Heart right ventricle (tissue), 16 donors: ENCODE measurements at regions not wholly inside any gene's neighbourhood (a gene's known extent, or its start where the extent isn't known, plus 50 kb on each side); places are given as distances from the start of the nearest gene placed in this dataset.
"Not testable (repeated sequence)": the region's sequence is repeated elsewhere in the genome, so short reads cannot be mapped to it uniquely, and the experiment has no call there.

Experiments
- ATAC-seq, 8 donors: fragments of 200-7000 bp; cut with Tn5 transposase; one replicate each; pipeline ENCODE4 v1.9.1; 2020; ENCODE audit warnings: mild to moderate bottlenecking in 8 of 8, moderate library complexity in 8 of 8, moderate number of reproducible peaks in 1 of 8
- DNase-seq, 2 donors: peaks; one replicate each; pipeline ENCODE4 v3.0.0-alpha.2; 2020
- H3K27ac ChIP-seq, 10 donors: fragments of 200-600 bp; sonication (generic) in 2 of 10; one replicate each; pipeline versions ENCODE4 v1.5.0 to v1.8.0; 2020 to 2022; ENCODE audit warnings: mild to moderate bottlenecking in 3 of 10
- H3K27me3 ChIP-seq, 7 donors: fragments of 200-600 bp; one replicate each; pipeline ENCODE4 v1.8.0; 2021 to 2022; ENCODE audit warnings: mild to moderate bottlenecking in 2 of 7
- H3K36me3 ChIP-seq, 9 donors: fragments of 200-600 bp; sonication (generic) in 1 of 9; one replicate each; pipeline versions ENCODE4 v1.5.0 to v1.8.0; 2020 to 2022; ENCODE audit warnings: mild to moderate bottlenecking in 2 of 9
- H3K4me1 ChIP-seq, 9 donors: fragments of 200-600 bp; sonication (generic) in 1 of 9; one replicate each; pipeline versions ENCODE4 v1.5.0 to v1.8.0; 2020 to 2022; ENCODE audit warnings: mild to moderate bottlenecking in 4 of 9
- H3K4me3 ChIP-seq, 10 donors: fragments of 200-600 bp; sonication (generic) in 2 of 10; one replicate each; pipeline versions ENCODE4 v1.5.0 to v1.8.0; 2020 to 2022; ENCODE audit warnings: mild to moderate bottlenecking in 7 of 10, moderate library complexity in 2 of 10
- H3K9me3 ChIP-seq, 11 donors: fragments of 200-600 bp in 10 of 11; sonication (generic) in 2 of 11; one replicate each; pipeline versions ENCODE4 v1.5.0 to v1.8.0; 2013 to 2022; ENCODE audit warnings: mild to moderate bottlenecking in 2 of 11, control low read depth in 1 of 11, moderate library complexity in 1 of 11
- CTCF ChIP-seq, 9 donors: fragments of 200-600 bp; sonication (generic) in 2 of 9; IDR thresholded peaks; one replicate each; pipeline versions ENCODE4 v1.5.0 to v1.8.0; 2021 to 2022; ENCODE audit warnings: antibody characterized with exemption in 9 of 9, mild to moderate bottlenecking in 5 of 9, moderate library complexity in 1 of 9
- WGBS, 2 donors: extraction: QIAGEN DNeasy Blood & Tissue Kit; methylation state at CpG; one replicate each; pipeline ENCODE4 v1.1.7; 2013; ENCODE audit warnings: inconsistent platforms in 1 of 2; 5-methylcytosine and 5-hydroxymethylcytosine counted together
- intact Hi-C, 10 donors: fragments of 100-400 bp; cut with DNase I; formaldehyde crosslinking; loops; one replicate each; pipeline versions ENCODE4 v1.11.1 to v1.14.2; 2022
- donor health status: Arrhythmogenic right ventricular cardiomyopathy.
- donor health status: ischemic (EF 13 %, LVEDD 7.1; RV severe dilation, severe dysfunction).
- donor health status: healthy with polysubstance abuse.
- donor health status: DM: no; HTN: yes; CAD: no.
- donor health status: DM: no; HTN: no; CAD: no.
- donor health status: ischemic (EF 25% LVEDD 6.9; RV normal size, moderate dysfunction).
- donor health status: ischemic (EF 25% LVEDD 5.7; RV mildly dilated, moderate dysfunction).
- donor health status: healthy.
- donor health status: DM: yes; HTN: yes; CAD: no.
- donor health status: Ischemic cardiomyopathy.
- donor health status: ischemic (EF 35%, LVEDD 5.7; RV mildly dilated, moderate dysfunction).
- donor health status: nonischemic (EF 11% LVEDD 7.7; RV severe dilation, severe dysfunction).
- donor health status: DM: yes; HTN: yes; CAD: no.
- donor health status: PGD.
- donor health status: ischemic (EF 29% LVEDD 5.4; RV normal size, mild dysfunction).
- donor health status: nonischemic (EF 23%, LVEDD 6.1; RV moderate dilation, normal function).

- H3K27me3 ChIP-seq = no peaks in the 10 kb centered on the region
- H3K4me3 ChIP-seq = no peak overlapping the region
- DNase-seq (no peak), ATAC-seq (no peak)
- no peak overlapping the region for H3K27ac ChIP-seq
- H3K36me3 ChIP-seq = no peaks in the 10 kb centered on the region
- 42 to 69% methylated on average over 2 of the region's 2 CpGs for whole genome bisulfite sequencing, 2 donors
- no peaks in the 10 kb centered on the region for H3K9me3 ChIP-seq
- H3K4me1 ChIP-seq = peaks cover 0 to 26% (median 4%) of the 10 kb centered on the region in 9 donors
- TF ChIP-seq CTCF (IDR thresholded peaks at IDR 0.05) = no peak
- intact Hi-C loops = no loop called here
Measured at GRCh38 chr13:44797685-44798084, 191.6 kb downstream of the NUFIP1 start.

- no peak for TF ChIP-seq CTCF (IDR thresholded peaks at IDR 0.05)
- 78 to 91% methylated on average over 5 of the region's 5 CpGs for WGBS, 2 donors
- Histone ChIP-seq H3K9me3 (no peaks in the 10 kb centered on the region), H3K4me3 (no peak overlapping the region), H3K36me3 (no peaks in the 10 kb centered on the region), H3K27me3 (no peaks in the 10 kb centered on the region), H3K4me1 (peaks cover 0 to 17% (median 3%) of the 10 kb centered on the region in 9 donors), H3K27ac (no peak overlapping the region)
- intact Hi-C loops = no loop called here
- DNase-seq (no peak), ATAC-seq (no peak)
Measured at GRCh38 chr13:44796597-44797490, 192.4 kb downstream of the NUFIP1 start.

- H3K9me3 ChIP-seq, H3K4me3 ChIP-seq, ATAC-seq, H3K27ac ChIP-seq, intact Hi-C loops, H3K36me3 ChIP-seq, DNase-seq, H3K4me1 ChIP-seq, H3K27me3 ChIP-seq: not testable (repeated sequence)
- whole genome bisulfite sequencing, 2 donors = 87 to 89% methylated on average over 2 of the region's 2 CpGs
Measured at GRCh38 chr13:44796039-44796438, 193.2 kb downstream of the NUFIP1 start.

GRCh38 chr13:44795176-44795575 is 194.1 kb downstream of the NUFIP1 start:
- Histone ChIP-seq H3K27me3 (no peaks in the 10 kb centered on the region), H3K4me1 (peaks cover 0 to 10% (median 3%) of the 10 kb centered on the region in 9 donors), H3K27ac (no peak overlapping the region), H3K4me3 (no peak overlapping the region), H3K36me3 (no peaks in the 10 kb centered on the region), H3K9me3 (no peaks in the 10 kb centered on the region)
- intact Hi-C loops = no loop called here
- WGBS, 2 donors = 86% methylated on average over 2 of the region's 2 CpGs
- DNase-seq (no peak), ATAC-seq (no peak)
- TF ChIP-seq CTCF (IDR thresholded peaks at IDR 0.05) = no peak

GRCh38 chr13:44792096-44792495 is 197.2 kb downstream of the NUFIP1 start:
- no peaks in the 10 kb centered on the region for H3K36me3 ChIP-seq
- no peaks in the 10 kb centered on the region for H3K27me3 ChIP-seq
- H3K27ac ChIP-seq = no peak overlapping the region
- no peaks in the 10 kb centered on the region for H3K9me3 ChIP-seq
- H3K4me1 ChIP-seq = peaks cover 0 to 6% (median 2%) of the 10 kb centered on the region in 9 donors
- TF ChIP-seq CTCF (IDR thresholded peaks at IDR 0.05) = no peak
- intact Hi-C loops = no loop called here
- no peak for ATAC-seq
- no peak for DNase-seq
- H3K4me3 ChIP-seq = no peak overlapping the region
- WGBS, 2 donors = 74 to 87% methylated on average over 7 of the region's 7 CpGs
